BJ (cell line): ENCODE measurements at regions not wholly inside any gene's neighbourhood (a gene's known extent, or its start where the extent isn't known, plus 50 kb on each side); places are given as distances from the start of the nearest gene placed in this dataset.

Source experiments
- CTCF ChIA-PET: fragments of 350-600 bp; formaldehyde crosslinking; extraction: SDS; loops from one replicate; lab custom pipeline; 2021; ENCODE audit warnings: antibody characterized with exemption, inconsistent platforms; lab: Yijun Ruan, JAX
- POLR2A ChIA-PET: fragments of 300-600 bp; sonication (Branson Sonifier 250); formaldehyde crosslinking; extraction: SDS; loops from one replicate; lab custom pipeline; 2021; ENCODE audit warnings: antibody characterized with exemption; lab: Charles Lee
- DNase-seq: peaks from one replicate; pipeline ENCODE4 v3.0.0-alpha.2; 2011; ENCODE audit warnings: low read depth
- H3K27me3 ChIP-seq: 2 replicates; pipeline ENCODE4 v1.6.0; 2011; ENCODE audit warnings: low read length; ENCODE audit not compliant: control insufficient read depth, insufficient read depth
- H3K36me3 ChIP-seq: 2 replicates; pipeline ENCODE4 v1.5.1; 2011; ENCODE audit warnings: low read length; ENCODE audit not compliant: control insufficient read depth, insufficient read depth
- H3K4me3 ChIP-seq: 2 replicates; pipeline ENCODE4 v1.5.1; 2011; ENCODE audit warnings: low read depth, mild to moderate bottlenecking, control low read depth, low read length
- TF ChIP-seq, protein P1 (sequence below): IDR thresholded peaks from 2 replicates; pipeline ENCODE4 v1.5.1; 2011; ENCODE audit warnings: low read depth, mild to moderate bottlenecking, control low read depth, inconsistent platforms, low read length, moderate library complexity; ENCODE audit not compliant: insufficient read depth

DNA sequence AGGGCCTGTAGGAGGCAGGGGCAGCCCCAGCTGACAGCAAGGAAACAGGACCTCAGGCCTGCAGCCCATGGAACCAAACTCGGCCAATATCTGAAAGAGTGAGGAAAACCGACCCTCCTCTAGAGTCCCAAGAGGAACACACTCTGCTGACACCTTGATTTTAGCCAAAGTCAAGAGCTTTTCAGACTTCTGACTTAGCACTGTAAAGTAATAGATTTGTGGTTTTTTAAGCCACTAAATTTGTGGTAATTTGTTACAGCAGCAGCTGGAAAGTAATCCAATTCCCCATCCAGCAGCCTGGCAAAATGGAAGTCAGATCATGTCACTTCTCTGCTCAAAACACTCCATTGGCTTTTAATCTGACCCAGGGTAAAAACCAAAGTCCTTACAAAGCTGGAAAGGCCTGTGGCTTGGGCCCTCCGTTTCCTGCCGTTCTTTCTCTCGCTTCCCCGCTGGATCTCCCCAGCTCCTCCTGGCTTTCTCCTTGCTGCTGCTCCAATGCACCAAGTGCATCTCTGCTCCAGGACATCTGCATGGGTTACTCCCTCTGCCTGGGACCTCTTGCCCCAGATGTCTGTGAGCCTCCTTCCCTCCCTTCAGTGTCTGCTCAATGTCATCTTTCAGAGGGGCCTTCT lies 79.0 kb downstream of the C5orf15 start:
- DNase-seq = no peak
- TF ChIP-seq, protein P1, sequence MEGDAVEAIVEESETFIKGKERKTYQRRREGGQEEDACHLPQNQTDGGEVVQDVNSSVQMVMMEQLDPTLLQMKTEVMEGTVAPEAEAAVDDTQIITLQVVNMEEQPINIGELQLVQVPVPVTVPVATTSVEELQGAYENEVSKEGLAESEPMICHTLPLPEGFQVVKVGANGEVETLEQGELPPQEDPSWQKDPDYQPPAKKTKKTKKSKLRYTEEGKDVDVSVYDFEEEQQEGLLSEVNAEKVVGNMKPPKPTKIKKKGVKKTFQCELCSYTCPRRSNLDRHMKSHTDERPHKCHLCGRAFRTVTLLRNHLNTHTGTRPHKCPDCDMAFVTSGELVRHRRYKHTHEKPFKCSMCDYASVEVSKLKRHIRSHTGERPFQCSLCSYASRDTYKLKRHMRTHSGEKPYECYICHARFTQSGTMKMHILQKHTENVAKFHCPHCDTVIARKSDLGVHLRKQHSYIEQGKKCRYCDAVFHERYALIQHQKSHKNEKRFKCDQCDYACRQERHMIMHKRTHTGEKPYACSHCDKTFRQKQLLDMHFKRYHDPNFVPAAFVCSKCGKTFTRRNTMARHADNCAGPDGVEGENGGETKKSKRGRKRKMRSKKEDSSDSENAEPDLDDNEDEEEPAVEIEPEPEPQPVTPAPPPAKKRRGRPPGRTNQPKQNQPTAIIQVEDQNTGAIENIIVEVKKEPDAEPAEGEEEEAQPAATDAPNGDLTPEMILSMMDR = no peak
- no peak overlapping the region for H3K4me3 ChIP-seq
- peaks cover 2% of the 10 kb centered on the region for H3K27me3 ChIP-seq
- ChIA-PET CTCF (no interaction called here), POLR2A (no interaction called here)
- no peaks in the 10 kb centered on the region for H3K36me3 ChIP-seq

DNA sequence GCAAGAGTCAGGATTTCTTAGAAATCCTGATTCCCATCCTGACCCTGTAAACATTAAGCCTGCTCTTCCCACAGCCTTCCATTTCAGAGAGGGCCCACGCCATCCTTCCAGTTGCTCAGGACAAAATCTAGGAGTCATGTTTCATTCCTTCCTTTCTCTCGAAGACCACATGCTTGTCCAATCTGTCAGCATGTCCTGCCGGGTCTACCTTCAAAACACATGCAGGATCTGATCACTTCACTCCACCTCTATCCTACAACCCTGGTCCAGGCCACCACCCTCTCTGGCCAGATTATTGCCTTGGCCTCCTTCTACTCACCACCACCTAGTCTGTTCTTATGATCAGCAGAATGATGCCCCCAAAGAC lies 79.8 kb downstream of the C5orf15 start:
- CTCF ChIA-PET = no interaction called here
- Histone ChIP-seq H3K27me3 (peaks cover 2% of the 10 kb centered on the region), H3K4me3 (no peak overlapping the region), H3K36me3 (no peaks in the 10 kb centered on the region)
- DNase-seq = no peak
- TF ChIP-seq, protein P1 = no peak
- POLR2A ChIA-PET = no interaction called here

DNA sequence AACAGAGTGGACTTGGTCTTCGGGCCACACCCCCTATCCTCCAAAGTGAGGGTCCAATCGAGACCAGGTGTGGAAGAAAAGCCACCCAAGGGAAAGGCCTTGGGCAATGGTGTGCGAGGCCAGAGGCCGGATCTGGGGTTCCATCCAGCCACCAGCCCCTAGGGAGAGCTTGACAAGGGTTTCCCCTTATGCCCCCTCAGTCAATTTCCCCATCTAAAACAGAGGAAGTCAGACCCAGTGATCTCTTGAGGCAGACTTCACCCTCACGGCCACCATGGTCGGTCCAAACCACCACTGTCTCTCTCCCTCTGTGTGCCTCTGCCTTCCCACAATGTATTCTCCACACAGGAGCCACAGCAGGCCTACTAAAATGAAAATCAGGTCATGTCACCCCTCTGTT lies 82.9 kb downstream of the C5orf15 start:
- no peaks in the 10 kb centered on the region for H3K36me3 ChIP-seq
- ChIA-PET CTCF (interaction anchor here (0.8 to 1.5 kb wide), 2 partner anchors 14 to 17 kb away, joined by 3 to 5 read pairs; no protein-coding TSS in a partner anchor), POLR2A (no interaction called here)
- H3K4me3 ChIP-seq = no peak overlapping the region
- H3K27me3 ChIP-seq = peaks cover 3% of the 10 kb centered on the region
- DNase-seq = no peak
- TF ChIP-seq, protein P1 = no peak

DNA sequence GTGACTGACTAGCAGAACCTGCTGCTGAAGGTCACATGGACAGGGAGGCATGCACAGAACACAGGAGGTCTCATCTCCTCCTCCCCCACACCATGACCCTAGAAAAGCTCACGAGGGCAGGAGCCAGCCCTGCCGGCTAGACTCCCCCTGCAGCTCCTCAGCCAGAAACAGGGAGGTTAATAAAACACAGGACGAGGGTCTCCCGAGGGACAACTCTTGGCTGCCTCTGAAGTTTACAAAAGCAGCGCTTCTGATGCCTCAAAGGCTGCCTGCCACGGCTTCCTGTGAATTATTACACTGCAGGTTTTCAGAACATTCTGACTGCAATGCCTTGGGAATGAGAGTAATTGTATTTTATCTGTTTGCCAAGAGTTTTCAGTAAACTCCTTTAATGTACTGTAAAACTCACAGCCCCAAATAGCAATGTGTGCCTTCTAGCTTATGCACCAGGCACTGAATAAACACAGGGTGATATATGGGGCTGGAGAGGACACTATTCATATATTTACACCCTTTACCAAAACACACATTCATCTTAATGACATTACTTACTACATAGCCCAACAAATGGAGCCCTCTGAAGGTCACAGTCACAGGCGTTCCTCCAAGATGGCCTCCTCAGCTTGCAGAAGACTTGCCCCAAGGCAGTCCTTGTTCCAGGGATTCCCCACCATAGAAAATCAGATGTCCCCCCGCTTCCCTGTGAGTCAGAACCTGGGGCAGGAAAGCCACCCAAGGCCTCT lies 83.7 kb downstream of the C5orf15 start:
- Histone ChIP-seq H3K36me3 (no peaks in the 10 kb centered on the region), H3K27me3 (peaks cover 3% of the 10 kb centered on the region), H3K4me3 (no peak overlapping the region)
- CTCF ChIA-PET = interaction anchor here (0.8 to 1.5 kb wide), 3 partner anchors 14 to 155 kb away, joined by 3 to 5 read pairs (median 3); no protein-coding TSS in a partner anchor
- POLR2A ChIA-PET = no interaction called here
- DNase-seq = no peak
- TF ChIP-seq, protein P1 = no peak

DNA sequence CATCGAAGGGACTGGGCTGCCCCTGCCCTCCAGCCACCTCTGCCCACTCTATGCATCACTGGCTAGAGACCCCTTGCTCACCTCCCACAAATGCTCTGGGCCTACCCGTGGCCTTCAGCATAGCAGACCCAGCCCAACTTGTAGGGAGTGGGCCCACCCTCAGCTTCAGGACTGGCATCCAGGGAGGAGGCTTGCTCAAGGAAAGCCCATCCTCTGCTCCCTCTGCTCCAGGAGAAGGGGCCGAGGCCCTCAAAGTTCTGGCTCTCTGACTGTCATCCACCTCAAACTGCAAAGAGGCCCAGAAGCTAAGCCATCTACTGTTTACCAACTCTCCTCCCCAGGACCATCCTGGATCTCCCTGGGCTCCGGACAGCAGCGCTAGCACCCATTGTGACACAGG lies 84.5 kb downstream of the C5orf15 start:
- CTCF ChIA-PET = interaction anchor here (0.6 to 1.2 kb wide), 2 partner anchors 156 to 460 kb away, joined by 3 read pairs; no protein-coding TSS in a partner anchor
- Histone ChIP-seq H3K36me3 (no peaks in the 10 kb centered on the region), H3K4me3 (no peak overlapping the region), H3K27me3 (peaks cover 3% of the 10 kb centered on the region)
- POLR2A ChIA-PET = no interaction called here
- TF ChIP-seq, protein P1 = no peak
- no peak for DNase-seq
